Esophagus squamous epithelium (tissue), 5 donors: ENCODE measurements at regions not wholly inside any gene's neighbourhood (a gene's known extent, or its start where the extent isn't known, plus 50 kb on each side); places are given as distances from the start of the nearest gene placed in this dataset.

ENCODE experiments used
- DNase-seq: peaks from one replicate; lab custom pipeline; 2025; lab: John Stamatoyannopoulos, UW
- H3K27ac ChIP-seq, 4 donors: fragments of 200-600 bp; sonication (generic); one replicate each; pipeline ENCODE4 v1.5.1; 2016 to 2019; ENCODE audit warnings: mild to moderate bottlenecking in 1 of 4
- H3K27me3 ChIP-seq, 4 donors: fragments of 200-600 bp; sonication (generic); 1 replicate in 3 of 4; 2 replicates in 1 of 4; pipeline versions ENCODE4 v1.5.1 to v1.6.0; 2017 to 2021; ENCODE audit warnings: antibody characterized with exemption in 1 of 4
- H3K36me3 ChIP-seq, 3 donors: fragments of 200-600 bp; sonication (generic); one replicate each; pipeline ENCODE4 v1.5.1; 2016 to 2019
- H3K4me1 ChIP-seq, 3 donors: fragments of 200-600 bp; sonication (generic); one replicate each; pipeline ENCODE4 v1.5.1; 2017 to 2019
- H3K4me3 ChIP-seq, 4 donors: fragments of 200-600 bp; sonication (generic); 1 replicate in 3 of 4; 2 replicates in 1 of 4; pipeline ENCODE4 v1.5.1; 2016 to 2019; ENCODE audit warnings: mild to moderate bottlenecking in 2 of 4, moderate library complexity in 1 of 4
- H3K9me3 ChIP-seq, 3 donors: fragments of 200-600 bp; sonication (generic); one replicate each; pipeline ENCODE4 v1.5.1; 2016 to 2019
- POLR2A ChIP-seq, 4 donors: fragments of 450-650 bp; IDR thresholded peaks; one replicate each; pipeline ENCODE4 v1.6.1; 2017; ENCODE audit warnings: antibody characterized with exemption in 4 of 4, mild to moderate bottlenecking in 4 of 4, moderate library complexity in 3 of 4
- WGBS, 2 donors: methylation state at CpG; one replicate each; pipeline ENCODE4 v1.1.5; 2018; 5-methylcytosine and 5-hydroxymethylcytosine counted together
- intact Hi-C: fragments of 100-400 bp; cut with DNase I; formaldehyde crosslinking; loops from one replicate; pipeline ENCODE4 v1.15.0; 2022
- TF ChIP-seq, protein P1 (sequence below), 6 experiments: fragments of 450-650 bp in 4 of 6; fragments of 200-600 bp in 2 of 6; sonication (generic) in 2 of 6; IDR thresholded peaks; one replicate each; pipeline ENCODE4 v1.5.1; 2016 to 2019; ENCODE audit warnings: antibody characterized with exemption in 6 of 6, mild to moderate bottlenecking in 4 of 6, moderate library complexity in 4 of 6
- donor health status: DM: yes; HTN: yes; CAD: no.

GRCh38 chr2:239727182-239727775 is 297.9 kb downstream of the NDUFA10 start:
- Histone ChIP-seq H3K27ac (no peak overlapping the region), H3K27me3 (peaks cover 0 to 36% (median 0%) of the 10 kb centered on the region in 4 donors), H3K4me1 (peaks cover 0 to 21% (median 0%) of the 10 kb centered on the region in 3 donors), H3K4me3 (no peak overlapping the region), H3K9me3 (no peaks in the 10 kb centered on the region), H3K36me3 (no peaks in the 10 kb centered on the region)
- TF ChIP-seq POLR2A (IDR thresholded peaks at IDR 0.05), result no peak
- TF ChIP-seq, protein P1, sequence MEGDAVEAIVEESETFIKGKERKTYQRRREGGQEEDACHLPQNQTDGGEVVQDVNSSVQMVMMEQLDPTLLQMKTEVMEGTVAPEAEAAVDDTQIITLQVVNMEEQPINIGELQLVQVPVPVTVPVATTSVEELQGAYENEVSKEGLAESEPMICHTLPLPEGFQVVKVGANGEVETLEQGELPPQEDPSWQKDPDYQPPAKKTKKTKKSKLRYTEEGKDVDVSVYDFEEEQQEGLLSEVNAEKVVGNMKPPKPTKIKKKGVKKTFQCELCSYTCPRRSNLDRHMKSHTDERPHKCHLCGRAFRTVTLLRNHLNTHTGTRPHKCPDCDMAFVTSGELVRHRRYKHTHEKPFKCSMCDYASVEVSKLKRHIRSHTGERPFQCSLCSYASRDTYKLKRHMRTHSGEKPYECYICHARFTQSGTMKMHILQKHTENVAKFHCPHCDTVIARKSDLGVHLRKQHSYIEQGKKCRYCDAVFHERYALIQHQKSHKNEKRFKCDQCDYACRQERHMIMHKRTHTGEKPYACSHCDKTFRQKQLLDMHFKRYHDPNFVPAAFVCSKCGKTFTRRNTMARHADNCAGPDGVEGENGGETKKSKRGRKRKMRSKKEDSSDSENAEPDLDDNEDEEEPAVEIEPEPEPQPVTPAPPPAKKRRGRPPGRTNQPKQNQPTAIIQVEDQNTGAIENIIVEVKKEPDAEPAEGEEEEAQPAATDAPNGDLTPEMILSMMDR (IDR thresholded peaks at IDR 0.05), result no peak
- no peak for DNase-seq
- intact Hi-C loops, result no loop called here
- 54 to 68% methylated on average over 5 to 7 of the region's 16 CpGs for WGBS, 2 donors

DNA sequence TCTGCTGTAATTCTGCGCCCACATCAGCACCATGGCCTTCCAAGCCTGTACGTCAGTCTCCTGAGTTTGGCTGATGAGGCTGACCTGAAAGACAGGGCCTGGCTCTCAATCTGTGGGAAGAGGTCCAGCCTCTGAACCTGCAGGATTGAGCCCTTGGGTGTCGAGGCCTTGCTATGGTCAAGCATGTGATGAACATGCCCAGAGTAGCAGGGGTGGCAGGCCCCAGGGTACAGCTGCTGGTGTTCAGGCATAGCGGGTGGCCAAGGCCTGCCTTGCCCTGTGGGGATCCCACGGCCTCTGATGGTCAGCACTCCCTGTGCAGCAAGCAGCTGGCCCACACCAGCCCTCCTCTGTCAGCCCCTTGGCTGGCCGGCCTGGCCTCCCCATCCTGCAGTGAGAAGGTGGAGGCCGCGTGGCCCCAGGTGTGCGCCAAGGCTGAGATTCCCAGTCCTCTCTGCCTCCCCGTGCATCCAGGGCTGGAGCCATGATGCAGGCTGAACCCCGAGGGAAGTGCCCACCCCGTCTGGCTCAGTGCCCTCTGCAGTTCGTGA is 298.4 kb downstream of the NDUFA10 start:
- Histone ChIP-seq H3K27me3 (peaks cover 0 to 33% (median 0%) of the 10 kb centered on the region in 4 donors), H3K27ac (no peak overlapping the region), H3K36me3 (no peaks in the 10 kb centered on the region), H3K4me1 (peaks cover 0 to 21% (median 0%) of the 10 kb centered on the region in 3 donors), H3K9me3 (no peaks in the 10 kb centered on the region), H3K4me3 (no peak overlapping the region)
- no CpG with 5 or more reads among the region's 13 CpGs for WGBS, 2 donors
- TF ChIP-seq, protein P1 (IDR thresholded peaks at IDR 0.05), result no peak
- no peak for TF ChIP-seq POLR2A (IDR thresholded peaks at IDR 0.05)
- intact Hi-C loops, result no loop called here
- no peak for DNase-seq

GRCh38 chr2:239726091-239726591 is 299.0 kb downstream of the NDUFA10 start:
- Histone ChIP-seq H3K4me1 (peaks cover 0 to 21% (median 0%) of the 10 kb centered on the region in 3 donors), H3K36me3 (no peaks in the 10 kb centered on the region), H3K4me3 (no peak overlapping the region), H3K9me3 (no peaks in the 10 kb centered on the region), H3K27me3 (peaks cover 0 to 27% (median 0%) of the 10 kb centered on the region in 4 donors), H3K27ac (no peak overlapping the region)
- intact Hi-C loops, result no loop called here
- no peak for TF ChIP-seq POLR2A (IDR thresholded peaks at IDR 0.05)
- TF ChIP-seq, protein P1 (IDR thresholded peaks at IDR 0.05), result no peak
- no peak for DNase-seq
- WGBS, 2 donors, result 82 to 88% methylated on average over 3 to 10 of the region's 18 CpGs

DNA sequence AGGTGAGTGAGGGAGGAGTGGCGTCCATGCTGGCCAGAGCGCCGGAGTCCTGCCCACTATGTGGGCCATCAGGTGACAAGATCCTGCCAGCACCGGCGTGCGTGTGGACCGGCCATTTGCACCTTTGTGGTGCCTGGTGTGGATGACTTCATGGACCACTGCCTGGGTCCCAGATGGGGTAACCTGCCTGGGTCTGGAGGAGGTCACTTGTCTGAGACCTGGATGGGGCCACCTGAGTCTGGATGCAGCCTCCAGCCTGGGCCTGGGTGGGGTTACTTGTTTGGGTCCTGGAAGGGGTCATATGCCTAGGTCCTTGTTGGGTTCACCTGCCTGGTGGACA is 299.6 kb downstream of the NDUFA10 start:
- TF ChIP-seq, protein P1 (IDR thresholded peaks at IDR 0.05), result no peak
- TF ChIP-seq POLR2A (IDR thresholded peaks at IDR 0.05), result no peak

DNA sequence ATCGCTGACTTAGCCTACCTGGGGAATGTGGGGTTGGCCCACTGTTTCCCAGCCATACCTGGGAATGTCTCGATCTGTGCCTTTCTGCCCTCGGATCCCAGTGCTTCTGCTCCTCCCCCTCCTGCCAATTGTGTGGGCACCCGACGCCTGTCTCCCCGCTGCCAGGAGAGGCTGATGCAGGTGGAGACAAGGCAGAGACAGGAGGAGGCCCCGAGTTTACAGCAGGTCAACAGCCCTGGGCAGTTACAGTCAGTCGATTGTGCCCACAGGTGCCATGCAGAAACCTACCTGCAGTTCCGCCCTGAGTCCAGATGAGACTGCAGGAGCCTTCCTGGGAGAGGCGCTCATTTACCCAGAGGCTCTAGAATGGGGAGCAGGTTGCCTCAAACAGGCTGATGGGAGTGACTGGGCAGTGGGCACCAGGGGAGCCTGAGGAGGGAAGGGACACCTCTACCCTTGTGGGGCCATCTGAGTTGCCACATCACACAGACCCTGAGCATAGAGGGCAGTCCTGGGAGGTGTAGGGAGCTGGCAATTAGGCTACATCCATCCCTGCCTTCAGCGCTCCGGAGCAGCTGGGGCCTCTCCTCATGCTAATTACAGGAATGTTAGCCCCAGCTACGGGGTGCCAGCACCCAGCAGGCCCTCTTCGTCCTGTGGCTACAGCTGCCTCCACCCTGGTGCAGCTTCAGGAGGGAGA is 300.1 kb downstream of the NDUFA10 start:
- no peak for TF ChIP-seq POLR2A (IDR thresholded peaks at IDR 0.05)
- TF ChIP-seq, protein P1 (IDR thresholded peaks at IDR 0.05), result no peak
- Histone ChIP-seq H3K4me3 (no peak overlapping the region), H3K27me3 (peaks cover 0 to 16% (median 0%) of the 10 kb centered on the region in 4 donors), H3K36me3 (no peaks in the 10 kb centered on the region), H3K4me1 (peaks cover 0 to 21% (median 0%) of the 10 kb centered on the region in 3 donors), H3K9me3 (no peaks in the 10 kb centered on the region), H3K27ac (no peak overlapping the region)
- intact Hi-C loops, result no loop called here
- 90% methylated on average over 2 of the region's 14 CpGs; no CpG with 5 or more reads in 1 of the 2 donors for WGBS, 2 donors
- DNase-seq, result no peak

More for the DNA sequence above, 299.6 kb downstream of the NDUFA10 start:
- WGBS, 2 donors, result 100% methylated on average over 5 of the region's 7 CpGs; no CpG with 5 or more reads in 1 of the 2 donors
- intact Hi-C loops, result no loop called here
- Histone ChIP-seq H3K4me3 (no peak overlapping the region), H3K4me1 (peaks cover 0 to 21% (median 0%) of the 10 kb centered on the region in 3 donors), H3K36me3 (no peaks in the 10 kb centered on the region), H3K9me3 (no peaks in the 10 kb centered on the region), H3K27ac (no peak overlapping the region), H3K27me3 (peaks cover 0 to 21% (median 0%) of the 10 kb centered on the region in 4 donors)
- DNase-seq, result no peak
